CD4-positive, alpha-beta memory T cell (primary cell): ENCODE measurements at regions not wholly inside any gene's neighbourhood (a gene's known extent, or its start where the extent isn't known, plus 50 kb on each side); places are given as distances from the start of the nearest gene placed in this dataset.

Experiments
- CTCF ChIA-PET: fragments of 350-600 bp; sonication (Branson Sonifier 250); formaldehyde crosslinking; loops from one replicate; lab custom pipeline; 2021; ENCODE audit warnings: inconsistent platforms; ENCODE audit not compliant: partially characterized antibody; lab: Charles Lee
- POLR2A ChIA-PET: fragments of 350-600 bp; sonication (Branson Sonifier 250); formaldehyde crosslinking; loops from one replicate; lab custom pipeline; 2021; ENCODE audit not compliant: partially characterized antibody; lab: Charles Lee
- DNase-seq, 5 donors: peaks; one replicate each; pipeline versions ENCODE4 v3.0.0 to v3.0.0-alpha.2; 2020 to 2022; ENCODE audit warnings: mixed read lengths in 1 of 5
- H3K27ac ChIP-seq: one replicate; pipeline ENCODE4 v1.7.0; 2013; ENCODE audit warnings: low read depth, low read length
- H3K27me3 ChIP-seq: 2 replicates; pipeline ENCODE4 v1.7.0; 2013; ENCODE audit warnings: mild to moderate bottlenecking, low read length, moderate library complexity; ENCODE audit not compliant: insufficient read depth
- H3K36me3 ChIP-seq: 2 replicates; pipeline ENCODE4 v1.7.0; 2013; ENCODE audit warnings: mild to moderate bottlenecking, low read length, moderate library complexity; ENCODE audit not compliant: insufficient read depth
- H3K4me1 ChIP-seq: 2 replicates; pipeline ENCODE4 v1.7.0; 2013; ENCODE audit warnings: mild to moderate bottlenecking, low read length, moderate library complexity; ENCODE audit not compliant: insufficient read depth
- H3K4me3 ChIP-seq, 2 donors: one replicate each; pipeline ENCODE4 v1.7.0; 2013; ENCODE audit warnings: low read length in 2 of 2, mild to moderate bottlenecking in 1 of 2
- H3K9me3 ChIP-seq, 2 donors: one replicate each; pipeline ENCODE4 v1.7.0; 2013; ENCODE audit warnings: low read length in 2 of 2, control low read depth in 1 of 2; ENCODE audit not compliant: control insufficient read depth in 1 of 2
- H3K27ac Mint-ChIP-seq, 7 donors: one replicate each; pipeline ENCODE4 v1.8.0; 2020 to 2021; ENCODE audit warnings: mixed read lengths in 7 of 7, mild to moderate bottlenecking in 6 of 7, inconsistent platforms in 3 of 7, moderate library complexity in 3 of 7
- H3K27me3 Mint-ChIP-seq, 2 donors: one replicate each; pipeline ENCODE4 v1.8.0; 2020 to 2021; ENCODE audit warnings: mixed read lengths in 2 of 2
- H3K36me3 Mint-ChIP-seq, 2 donors: one replicate each; pipeline ENCODE4 v1.8.0; 2020 to 2021; ENCODE audit warnings: mixed read lengths in 2 of 2, inconsistent platforms in 1 of 2, mild to moderate bottlenecking in 1 of 2
- H3K4me1 Mint-ChIP-seq, 4 donors: one replicate each; pipeline ENCODE4 v1.8.0; 2020 to 2021; ENCODE audit warnings: mixed read lengths in 4 of 4, mild to moderate bottlenecking in 1 of 4
- H3K4me3 Mint-ChIP-seq, 8 donors: one replicate each; pipeline ENCODE4 v1.8.0; 2020 to 2021; ENCODE audit warnings: mixed read lengths in 8 of 8, mild to moderate bottlenecking in 7 of 8, moderate library complexity in 6 of 8, inconsistent platforms in 3 of 8
- H3K9me3 Mint-ChIP-seq, 8 donors: one replicate each; pipeline ENCODE4 v1.8.0; 2020 to 2021; ENCODE audit warnings: mixed read lengths in 8 of 8, mild to moderate bottlenecking in 5 of 8, inconsistent platforms in 3 of 8, moderate library complexity in 1 of 8
- intact Hi-C: fragments of 100-400 bp; cut with micrococcal nuclease; formaldehyde crosslinking; loops from one replicate; pipeline ENCODE4 v1.15.1; 2023

- Mint-ChIP-seq H3K36me3 (no peaks in the 10 kb centered on the region), H3K27me3 (peaks cover 0 to 2% of the 10 kb centered on the region in 2 donors), H3K4me3 (no peak overlapping the region), H3K9me3 (peaks cover 0 to 14% (median 2%) of the 10 kb centered on the region in 8 donors), H3K4me1 (no peaks in the 10 kb centered on the region), H3K27ac (no peak overlapping the region)
- Histone ChIP-seq H3K27ac (no peak overlapping the region), H3K4me1 (no peaks in the 10 kb centered on the region), H3K27me3 (no peaks in the 10 kb centered on the region), H3K36me3 (no peaks in the 10 kb centered on the region), H3K9me3 (no peaks in the 10 kb centered on the region), H3K4me3 (no peak overlapping the region)
- ChIA-PET POLR2A (no interaction called here), CTCF (no interaction called here)
- no peak for DNase-seq
- intact Hi-C loops = no loop called here
Observed at GRCh38 chr12:118714500-118714899, 266.8 kb upstream of the SRRM4 start.

GRCh38 chr12:118715647-118716046 lies 265.7 kb upstream of the SRRM4 start:
- Mint-ChIP-seq H3K36me3 (no peaks in the 10 kb centered on the region), H3K9me3 (peaks cover 0 to 10% (median 2%) of the 10 kb centered on the region in 8 donors), H3K27ac (no peak overlapping the region), H3K27me3 (peaks cover 0 to 2% of the 10 kb centered on the region in 2 donors), H3K4me1 (no peaks in the 10 kb centered on the region), H3K4me3 (no peak overlapping the region)
- no peak for DNase-seq
- no peak overlapping the region for H3K27ac ChIP-seq
- H3K4me3 ChIP-seq = no peak overlapping the region
- no peaks in the 10 kb centered on the region for H3K9me3 ChIP-seq
- ChIA-PET POLR2A (no interaction called here), CTCF (no interaction called here)
- no peaks in the 10 kb centered on the region for H3K4me1 ChIP-seq
- intact Hi-C loops = no loop called here
- no peaks in the 10 kb centered on the region for H3K27me3 ChIP-seq
- H3K36me3 ChIP-seq = no peaks in the 10 kb centered on the region

- H3K27me3 Mint-ChIP-seq = no peaks in the 10 kb centered on the region
- H3K36me3 ChIP-seq = no peaks in the 10 kb centered on the region
- DNase-seq = no peak
- ChIA-PET CTCF (no interaction called here), POLR2A (no interaction called here)
- no peaks in the 10 kb centered on the region for H3K36me3 Mint-ChIP-seq
- no peaks in the 10 kb centered on the region for H3K27me3 ChIP-seq
- no peak overlapping the region for H3K4me3 Mint-ChIP-seq
- H3K9me3 ChIP-seq = no peaks in the 10 kb centered on the region
- H3K4me3 ChIP-seq = no peak overlapping the region
- intact Hi-C loops = no loop called here
- H3K27ac ChIP-seq = no peak overlapping the region
- H3K4me1 Mint-ChIP-seq = no peaks in the 10 kb centered on the region
- H3K27ac Mint-ChIP-seq = no peak overlapping the region
- H3K4me1 ChIP-seq = no peaks in the 10 kb centered on the region
- H3K9me3 Mint-ChIP-seq = peaks cover 0 to 9% (median 1%) of the 10 kb centered on the region in 8 donors
Observed at GRCh38 chr12:118727196-118727978, 254.0 kb upstream of the SRRM4 start.

GRCh38 chr12:118727979-118728366 lies 253.4 kb upstream of the SRRM4 start:
- H3K4me1 ChIP-seq = no peaks in the 10 kb centered on the region
- Mint-ChIP-seq H3K4me3 (no peak overlapping the region), H3K9me3 (peaks cover 0 to 9% (median 1%) of the 10 kb centered on the region in 8 donors), H3K27me3 (no peaks in the 10 kb centered on the region), H3K4me1 (no peaks in the 10 kb centered on the region), H3K36me3 (no peaks in the 10 kb centered on the region), H3K27ac (no peak overlapping the region)
- no peak for DNase-seq
- POLR2A ChIA-PET = no interaction called here
- CTCF ChIA-PET = no interaction called here
- H3K4me3 ChIP-seq = no peak overlapping the region
- intact Hi-C loops = no loop called here
- no peaks in the 10 kb centered on the region for H3K36me3 ChIP-seq
- no peaks in the 10 kb centered on the region for H3K9me3 ChIP-seq
- H3K27ac ChIP-seq = no peak overlapping the region
- no peaks in the 10 kb centered on the region for H3K27me3 ChIP-seq

GRCh38 chr12:118734266-118734665 lies 247.1 kb upstream of the SRRM4 start:
- Mint-ChIP-seq H3K4me1 (no peaks in the 10 kb centered on the region), H3K9me3 (peaks cover 0 to 9% (median 3%) of the 10 kb centered on the region in 8 donors), H3K36me3 (no peaks in the 10 kb centered on the region), H3K27ac (no peak overlapping the region), H3K4me3 (no peak overlapping the region), H3K27me3 (peaks cover 1% of the 10 kb centered on the region in 2 donors)
- intact Hi-C loops = no loop called here
- H3K4me1 ChIP-seq = no peaks in the 10 kb centered on the region
- no peak overlapping the region for H3K4me3 ChIP-seq
- ChIA-PET CTCF (interaction anchor here (1.6 kb wide), 1 partner anchor 9 kb away, joined by 4 read pairs; no protein-coding TSS in a partner anchor), POLR2A (no interaction called here)
- no peak for DNase-seq
- no peaks in the 10 kb centered on the region for H3K27me3 ChIP-seq
- no peaks in the 10 kb centered on the region for H3K36me3 ChIP-seq
- H3K27ac ChIP-seq = no peak overlapping the region
- no peaks in the 10 kb centered on the region for H3K9me3 ChIP-seq

- Histone ChIP-seq H3K9me3 (no peaks in the 10 kb centered on the region), H3K36me3 (no peaks in the 10 kb centered on the region), H3K27me3 (no peaks in the 10 kb centered on the region), H3K4me3 (no peak overlapping the region), H3K4me1 (no peaks in the 10 kb centered on the region), H3K27ac (no peak overlapping the region)
- Mint-ChIP-seq H3K27ac (no peak overlapping the region), H3K36me3 (no peaks in the 10 kb centered on the region), H3K4me1 (no peaks in the 10 kb centered on the region), H3K27me3 (peaks cover 1% of the 10 kb centered on the region in 2 donors), H3K9me3 (peaks cover 0 to 10% (median 3%) of the 10 kb centered on the region in 8 donors), H3K4me3 (no peak overlapping the region)
- ChIA-PET POLR2A (no interaction called here), CTCF (no interaction called here)
- intact Hi-C loops = no loop called here
- no peak for DNase-seq
Observed at GRCh38 chr12:118737985-118738540, 243.3 kb upstream of the SRRM4 start.

GRCh38 chr12:118741194-118741593 lies 240.1 kb upstream of the SRRM4 start:
- peaks cover 0 to 1% of the 10 kb centered on the region in 2 donors for H3K27me3 Mint-ChIP-seq
- no peaks in the 10 kb centered on the region for H3K4me1 ChIP-seq
- no peaks in the 10 kb centered on the region for H3K4me1 Mint-ChIP-seq
- ChIA-PET POLR2A (no interaction called here), CTCF (no interaction called here)
- no peak overlapping the region for H3K4me3 ChIP-seq
- DNase-seq = no peak
- no peak overlapping the region for H3K27ac ChIP-seq
- no peaks in the 10 kb centered on the region for H3K27me3 ChIP-seq
- H3K36me3 ChIP-seq = no peaks in the 10 kb centered on the region
- H3K36me3 Mint-ChIP-seq = no peaks in the 10 kb centered on the region
- H3K27ac Mint-ChIP-seq = no peak overlapping the region
- H3K9me3 Mint-ChIP-seq = peaks cover 0 to 8% (median 4%) of the 10 kb centered on the region in 8 donors
- H3K9me3 ChIP-seq = no peaks in the 10 kb centered on the region
- intact Hi-C loops = no loop called here
- no peak overlapping the region for H3K4me3 Mint-ChIP-seq
